Activated CD4-positive, alpha-beta T cell treated with anti-CD3 and anti-CD28 coated beads, Interleukin-2, Interleukin-6, amounts not matched to agents 100 ng/mL and 50 ng/mL, durations not matched to agents 16 hours and 8 hours (primary cell): ENCODE measurements at regions not wholly inside any gene's neighbourhood (a gene's known extent, or its start where the extent isn't known, plus 50 kb on each side); places are given as distances from the start of the nearest gene placed in this dataset.
"Not testable (repeated sequence)": the region's sequence is repeated elsewhere in the genome, so short reads cannot be mapped to it uniquely, and the experiment has no call there.

Experiments
- DNase-seq: peaks from one replicate; pipeline ENCODE4 v3.0.0-alpha.2; 2020

- not testable (repeated sequence) for DNase-seq
Measured at GRCh38 chr4:187002133-187002532, 278.5 kb upstream of the FAT1 start.

- DNase-seq = no peak
Measured at GRCh38 chr4:187004628-187005027, 281.0 kb upstream of the FAT1 start.

GRCh38 chr4:187006189-187006618 is 282.5 kb upstream of the FAT1 start:
- no peak for DNase-seq

GRCh38 chr4:187010052-187010451 is 286.4 kb upstream of the FAT1 start:
- DNase-seq = no peak

- no peak for DNase-seq
Measured at GRCh38 chr4:187016101-187016500, 292.4 kb upstream of the FAT1 start.

GRCh38 chr4:187017147-187017546 is 293.5 kb upstream of the FAT1 start:
- DNase-seq = no peak

GRCh38 chr4:187019896-187020295 is 296.2 kb upstream of the FAT1 start:
- DNase-seq = no peak

GRCh38 chr4:187020676-187021075 is 297.0 kb upstream of the FAT1 start:
- no peak for DNase-seq

GRCh38 chr4:187021436-187022205 is 298.0 kb upstream of the FAT1 start:
- no peak for DNase-seq

- no peak for DNase-seq
Measured at GRCh38 chr4:187027272-187027671, 303.6 kb upstream of the FAT1 start.

- no peak for DNase-seq
Measured at GRCh38 chr4:187042251-187042650, 318.6 kb upstream of the FAT1 start.

- DNase-seq = no peak
Measured at GRCh38 chr4:187046471-187046870, 322.8 kb upstream of the FAT1 start.

GRCh38 chr4:187059021-187059420 is 335.4 kb upstream of the FAT1 start:
- no peak for DNase-seq

- no peak for DNase-seq
Measured at GRCh38 chr4:187059895-187060294, 336.2 kb upstream of the FAT1 start.

- DNase-seq = no peak
Measured at GRCh38 chr4:187060551-187060950, 336.9 kb upstream of the FAT1 start.

GRCh38 chr4:187063251-187063650 is 339.6 kb upstream of the FAT1 start:
- DNase-seq = no peak

GRCh38 chr4:187064033-187064432 is 340.4 kb upstream of the FAT1 start:
- DNase-seq = no peak

GRCh38 chr4:187065396-187065795 is 341.7 kb upstream of the FAT1 start:
- no peak for DNase-seq

GRCh38 chr4:187065806-187066205 is 342.1 kb upstream of the FAT1 start:
- no peak for DNase-seq

- no peak for DNase-seq
Measured at GRCh38 chr4:187069398-187069797, 345.7 kb upstream of the FAT1 start.

GRCh38 chr4:187070158-187070557 is 346.5 kb upstream of the FAT1 start:
- DNase-seq = no peak

GRCh38 chr4:187070740-187071139 is 347.1 kb upstream of the FAT1 start:
- DNase-seq = no peak

- DNase-seq = no peak
Measured at GRCh38 chr4:187071946-187072600, 348.4 kb upstream of the FAT1 start.

GRCh38 chr4:187073820-187074219 is 350.2 kb upstream of the FAT1 start:
- DNase-seq = no peak

- DNase-seq = no peak
Measured at GRCh38 chr4:187075514-187075913, 351.9 kb upstream of the FAT1 start.
